ENCODE measurements at regions not wholly inside any gene's neighbourhood (a gene's known extent, or its start where the extent isn't known, plus 50 kb on each side); places are given as distances from the start of the nearest gene placed in this dataset.

- no peaks in the 10 kb centered on the region for H3K79me2 ChIP-seq (replicated peaks; ENCODE audit: insufficient read depth)
- Mint-ChIP-seq H3K4me1 (peaks cover 15% of the 10 kb centered on the region), H3K27ac (no peak overlapping the region), H3K4me3 (no peak overlapping the region), H3K9me3 (no peaks in the 10 kb centered on the region), H3K27me3 (ENCODE audit: insufficient read depth, low read depth, poor library complexity) (no peaks in the 10 kb centered on the region), H3K36me3 (ENCODE audit: low read depth) (peaks cover 2% of the 10 kb centered on the region; the same call in 1 of the 3 replicates)
- ATAC-seq (no peak), DNase-seq (ENCODE audit: low spot score) (no peak)
- no peaks in the 10 kb centered on the region for H3F3A ChIP-seq (replicated peaks; ENCODE audit: low read depth)
- no peak overlapping the region for H3K27ac ChIP-seq (ENCODE audit: low read depth)
- H3K4me2 ChIP-seq = no peak overlapping the region
- H3K36me3 ChIP-seq (ENCODE audit: insufficient read depth) = no peaks in the 10 kb centered on the region
- H3K4me1 ChIP-seq (ENCODE audit: insufficient read depth) = no peaks in the 10 kb centered on the region
- H2AFZ ChIP-seq = no peak overlapping the region
- no peaks in the 10 kb centered on the region for H3K9me2 ChIP-seq (ENCODE audit: insufficient read depth)
- TF ChIP-seq ETS1 (IDR thresholded peaks at IDR 0.05) (no peak), EZH2 (IDR thresholded peaks at IDR 0.05; ENCODE audit: low read depth, unreplicated experiment) (no peak), ZNF114 (CRISPR knock-in tag; IDR thresholded peaks at IDR 0.05) (no peak), ZNF462 (CRISPR knock-in tag; IDR thresholded peaks at IDR 0.05) (no peak), EZH2phosphoT487 (IDR thresholded peaks at IDR 0.05; ENCODE audit: unreplicated experiment) (no peak), NANOG (IDR thresholded peaks at IDR 0.05; ENCODE audit: borderline replicate concordance) (no peak), ZNF331 (CRISPR knock-in tag; IDR thresholded peaks at IDR 0.05; ENCODE audit: low read depth) (no peak), CREB1 (CRISPR knock-in tag; IDR thresholded peaks at IDR 0.05; ENCODE audit: low read depth) (no peak), JUNB (IDR thresholded peaks at IDR 0.05; ENCODE audit: unreplicated experiment) (no peak), POLR2AphosphoS5 (IDR thresholded peaks at IDR 0.05; ENCODE audit: low read depth) (no peak), REST (IDR thresholded peaks at IDR 0.05; ENCODE audit: unreplicated experiment) (no peak)
- H3K4me3 ChIP-seq = no peak overlapping the region
- H3K27me3 ChIP-seq (ENCODE audit: insufficient read depth) = no peaks in the 10 kb centered on the region
- no peaks in the 10 kb centered on the region for H4K20me1 ChIP-seq (replicated peaks; ENCODE audit: insufficient read depth)
These were observed 63.0 kb upstream of the GRIP1 start for GRCh38 chr12:66741919-66742318.
